Neural cell (in vitro differentiated cells): ENCODE measurements at regions not wholly inside any gene's neighbourhood (a gene's known extent, or its start where the extent isn't known, plus 50 kb on each side); places are given as distances from the start of the nearest gene placed in this dataset.

Experiments
- H2AFZ ChIP-seq: fragments of 200-600, 300-800 bp; sonication (generic), shearing (Covaris generic); 2 replicates; pipeline ENCODE4 v1.6.0; 2014; ENCODE audit warnings: low read depth, mild to moderate bottlenecking, antibody characterized with exemption, low read length, moderate library complexity
- H3F3A ChIP-seq: fragments of 200-600 bp; shearing (Covaris generic); 2 replicates; pipeline ENCODE4 v1.6.1; 2016; ENCODE audit warnings: mild to moderate bottlenecking, moderate library complexity, mixed read lengths, antibody characterized with exemption, low read length; ENCODE audit not compliant: insufficient read depth, poor library complexity, severe bottlenecking
- H3K27ac ChIP-seq: fragments of 200-600, 300-800 bp; sonication (generic), shearing (Covaris generic); 2 replicates; pipeline ENCODE4 v1.5.1; 2014; ENCODE audit warnings: mild to moderate bottlenecking, low read length, moderate library complexity
- H3K27me3 ChIP-seq: fragments of 300-800, 200-600 bp; sonication (generic), shearing (Covaris generic); 2 replicates; pipeline ENCODE4 v1.6.0; 2014; ENCODE audit warnings: mild to moderate bottlenecking, low read depth, low read length, moderate library complexity; ENCODE audit not compliant: insufficient read depth
- H3K36me3 ChIP-seq: fragments of 300-800, 200-600 bp; sonication (generic), shearing (Covaris generic); 2 replicates; pipeline ENCODE4 v1.5.1; 2014; ENCODE audit warnings: mild to moderate bottlenecking, antibody characterized with exemption, low read length, moderate library complexity; ENCODE audit not compliant: insufficient read depth
- H3K4me2 ChIP-seq: fragments of 300-800, 200-600 bp; sonication (generic), shearing (Covaris generic); 2 replicates; pipeline ENCODE4 v1.6.0; 2014; ENCODE audit warnings: mild to moderate bottlenecking, low read length
- H3K4me3 ChIP-seq: fragments of 300-800, 200-600 bp; sonication (generic), shearing (Covaris generic); 2 replicates; pipeline ENCODE4 v1.5.1; 2014; ENCODE audit warnings: mild to moderate bottlenecking, low read length, moderate library complexity
- H3K79me2 ChIP-seq: fragments of 200-600 bp; shearing (Covaris generic); replicated peaks from 2 replicates; pipeline ENCODE4 v1.6.0; 2014; ENCODE audit warnings: mild to moderate bottlenecking, low read length, moderate library complexity; ENCODE audit not compliant: insufficient read depth
- H3K9ac ChIP-seq: fragments of 300-800, 200-600 bp; sonication (generic), shearing (Covaris generic); 2 replicates; pipeline ENCODE4 v1.6.1; 2016; ENCODE audit warnings: mild to moderate bottlenecking, low read length, mixed read lengths
- H3K9me2 ChIP-seq: fragments of 200-600 bp; shearing (Covaris generic); 2 replicates; pipeline ENCODE4 v1.6.1; 2016; ENCODE audit warnings: mild to moderate bottlenecking, low read length, mixed read lengths; ENCODE audit not compliant: insufficient read depth
- H3K9me3 ChIP-seq: fragments of 200-600, 300-800 bp; sonication (generic), shearing (Covaris generic); 2 replicates; pipeline ENCODE4 v1.6.1; 2016; ENCODE audit warnings: mild to moderate bottlenecking, mixed run types, low read length, moderate library complexity, mixed read lengths
- H4K20me1 ChIP-seq: fragments of 200-600 bp; shearing (Covaris generic); 2 replicates; pipeline ENCODE4 v1.6.1; 2016; ENCODE audit warnings: mild to moderate bottlenecking, mixed run types; ENCODE audit not compliant: insufficient read depth
- EP300 ChIP-seq: fragments of 450-650 bp; conservative IDR thresholded peaks from 2 replicates; pipeline ENCODE4 v1.6.1; 2014; ENCODE audit warnings: antibody characterized with exemption, mild to moderate bottlenecking, moderate library complexity; ENCODE audit not compliant: poor library complexity, severe bottlenecking
- EZH2 ChIP-seq: fragments of 200-600, 300-800 bp; shearing (Covaris generic), sonication (generic); IDR thresholded peaks from 2 replicates; pipeline ENCODE4 v1.6.1; 2014; ENCODE audit warnings: antibody characterized with exemption, low read length, borderline replicate concordance, mild to moderate bottlenecking; ENCODE audit not compliant: insufficient read depth, poor library complexity, severe bottlenecking
- MXI1 ChIP-seq: fragments of 450-650 bp; conservative IDR thresholded peaks from 2 replicates; pipeline ENCODE4 v1.6.1; 2014; ENCODE audit warnings: antibody characterized with exemption, mild to moderate bottlenecking; ENCODE audit not compliant: poor library complexity, severe bottlenecking
- POLR2AphosphoS5 ChIP-seq: IDR thresholded peaks from 2 replicates; pipeline ENCODE4 v1.6.1; 2012
- RAD21 ChIP-seq: fragments of 450-650 bp; conservative IDR thresholded peaks from 2 replicates; pipeline ENCODE4 v1.6.1; 2014; ENCODE audit warnings: antibody characterized with exemption, mild to moderate bottlenecking, moderate library complexity
- SMC3 ChIP-seq: fragments of 450-650 bp; conservative IDR thresholded peaks from 2 replicates; pipeline ENCODE4 v1.6.1; 2014; ENCODE audit warnings: antibody characterized with exemption, mild to moderate bottlenecking, moderate library complexity; ENCODE audit not compliant: poor library complexity
- TAF1 ChIP-seq: IDR thresholded peaks from 2 replicates; pipeline ENCODE4 v1.6.1; 2012; ENCODE audit warnings: low read depth
- TF ChIP-seq, protein P1 (sequence below): fragments of 450-650 bp; IDR thresholded peaks from 2 replicates; pipeline ENCODE4 v1.5.1; 2014; ENCODE audit warnings: antibody characterized with exemption, mild to moderate bottlenecking, moderate library complexity; ENCODE audit not compliant: poor library complexity, severe bottlenecking
- TF ChIP-seq, protein P2 (sequence below): IDR thresholded peaks from 2 replicates; pipeline ENCODE4 v1.6.1; 2012; ENCODE audit warnings: borderline replicate concordance

DNA sequence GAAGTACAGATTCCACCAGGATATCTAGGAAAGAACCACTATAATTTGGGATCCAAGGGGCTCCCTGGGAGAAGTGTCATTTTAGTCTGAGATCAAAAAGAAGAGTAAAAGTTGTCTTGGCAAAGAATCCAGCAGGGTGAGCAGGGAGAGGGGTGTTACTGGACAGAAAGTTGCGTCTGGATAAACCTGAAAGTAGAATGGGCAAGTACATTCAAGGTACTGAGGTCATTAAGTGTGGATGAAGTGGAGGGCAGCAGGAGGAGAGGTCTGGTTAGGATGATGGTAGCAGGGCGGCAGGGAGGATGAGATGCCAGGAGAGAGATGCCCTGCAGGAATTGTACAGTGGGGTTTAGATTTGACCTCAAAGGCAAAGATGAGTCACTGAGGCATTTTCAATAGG is 253.3 kb downstream of the KLF13 start:
- H3K9ac ChIP-seq, result no peak overlapping the region
- no peaks in the 10 kb centered on the region for H3K27me3 ChIP-seq
- H3K36me3 ChIP-seq, result no peaks in the 10 kb centered on the region
- no peaks in the 10 kb centered on the region for H4K20me1 ChIP-seq
- no peaks in the 10 kb centered on the region for H3F3A ChIP-seq
- no peak overlapping the region for H2AFZ ChIP-seq
- H3K27ac ChIP-seq, result no peak overlapping the region
- no peaks in the 10 kb centered on the region for H3K79me2 ChIP-seq
- no peak overlapping the region for H3K4me2 ChIP-seq
- no peak overlapping the region for H3K4me3 ChIP-seq
- H3K9me2 ChIP-seq, result no peaks in the 10 kb centered on the region
- TF ChIP-seq POLR2AphosphoS5 (no peak), TAF1 (no peak), MXI1 (no peak), EP300 (no peak), SMC3 (no peak), EZH2 (no peak), RAD21 (no peak)
- TF ChIP-seq, protein P1, sequence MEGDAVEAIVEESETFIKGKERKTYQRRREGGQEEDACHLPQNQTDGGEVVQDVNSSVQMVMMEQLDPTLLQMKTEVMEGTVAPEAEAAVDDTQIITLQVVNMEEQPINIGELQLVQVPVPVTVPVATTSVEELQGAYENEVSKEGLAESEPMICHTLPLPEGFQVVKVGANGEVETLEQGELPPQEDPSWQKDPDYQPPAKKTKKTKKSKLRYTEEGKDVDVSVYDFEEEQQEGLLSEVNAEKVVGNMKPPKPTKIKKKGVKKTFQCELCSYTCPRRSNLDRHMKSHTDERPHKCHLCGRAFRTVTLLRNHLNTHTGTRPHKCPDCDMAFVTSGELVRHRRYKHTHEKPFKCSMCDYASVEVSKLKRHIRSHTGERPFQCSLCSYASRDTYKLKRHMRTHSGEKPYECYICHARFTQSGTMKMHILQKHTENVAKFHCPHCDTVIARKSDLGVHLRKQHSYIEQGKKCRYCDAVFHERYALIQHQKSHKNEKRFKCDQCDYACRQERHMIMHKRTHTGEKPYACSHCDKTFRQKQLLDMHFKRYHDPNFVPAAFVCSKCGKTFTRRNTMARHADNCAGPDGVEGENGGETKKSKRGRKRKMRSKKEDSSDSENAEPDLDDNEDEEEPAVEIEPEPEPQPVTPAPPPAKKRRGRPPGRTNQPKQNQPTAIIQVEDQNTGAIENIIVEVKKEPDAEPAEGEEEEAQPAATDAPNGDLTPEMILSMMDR, result no peak
- TF ChIP-seq, protein P2, sequence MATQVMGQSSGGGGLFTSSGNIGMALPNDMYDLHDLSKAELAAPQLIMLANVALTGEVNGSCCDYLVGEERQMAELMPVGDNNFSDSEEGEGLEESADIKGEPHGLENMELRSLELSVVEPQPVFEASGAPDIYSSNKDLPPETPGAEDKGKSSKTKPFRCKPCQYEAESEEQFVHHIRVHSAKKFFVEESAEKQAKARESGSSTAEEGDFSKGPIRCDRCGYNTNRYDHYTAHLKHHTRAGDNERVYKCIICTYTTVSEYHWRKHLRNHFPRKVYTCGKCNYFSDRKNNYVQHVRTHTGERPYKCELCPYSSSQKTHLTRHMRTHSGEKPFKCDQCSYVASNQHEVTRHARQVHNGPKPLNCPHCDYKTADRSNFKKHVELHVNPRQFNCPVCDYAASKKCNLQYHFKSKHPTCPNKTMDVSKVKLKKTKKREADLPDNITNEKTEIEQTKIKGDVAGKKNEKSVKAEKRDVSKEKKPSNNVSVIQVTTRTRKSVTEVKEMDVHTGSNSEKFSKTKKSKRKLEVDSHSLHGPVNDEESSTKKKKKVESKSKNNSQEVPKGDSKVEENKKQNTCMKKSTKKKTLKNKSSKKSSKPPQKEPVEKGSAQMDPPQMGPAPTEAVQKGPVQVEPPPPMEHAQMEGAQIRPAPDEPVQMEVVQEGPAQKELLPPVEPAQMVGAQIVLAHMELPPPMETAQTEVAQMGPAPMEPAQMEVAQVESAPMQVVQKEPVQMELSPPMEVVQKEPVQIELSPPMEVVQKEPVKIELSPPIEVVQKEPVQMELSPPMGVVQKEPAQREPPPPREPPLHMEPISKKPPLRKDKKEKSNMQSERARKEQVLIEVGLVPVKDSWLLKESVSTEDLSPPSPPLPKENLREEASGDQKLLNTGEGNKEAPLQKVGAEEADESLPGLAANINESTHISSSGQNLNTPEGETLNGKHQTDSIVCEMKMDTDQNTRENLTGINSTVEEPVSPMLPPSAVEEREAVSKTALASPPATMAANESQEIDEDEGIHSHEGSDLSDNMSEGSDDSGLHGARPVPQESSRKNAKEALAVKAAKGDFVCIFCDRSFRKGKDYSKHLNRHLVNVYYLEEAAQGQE, result no peak
- H3K9me3 ChIP-seq, result no peaks in the 10 kb centered on the region

DNA sequence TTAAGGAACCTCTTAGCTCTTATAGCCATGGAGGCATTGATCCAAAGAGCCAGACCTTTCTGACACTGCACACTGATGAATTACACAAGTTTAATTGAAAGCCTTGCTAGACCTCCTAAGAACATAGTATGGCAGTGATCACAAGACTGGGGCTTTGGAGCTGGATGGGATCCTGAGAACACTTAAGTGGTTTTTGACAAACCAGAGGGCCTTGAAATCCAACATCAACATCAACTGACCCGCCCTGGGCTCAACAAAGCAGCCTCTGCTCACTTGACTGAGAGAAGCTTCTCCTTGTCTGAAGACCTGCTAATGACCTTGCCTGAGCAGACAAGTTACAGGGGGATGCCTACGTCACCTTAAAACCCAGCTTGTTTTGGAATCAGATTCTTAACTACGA is 257.6 kb downstream of the KLF13 start:
- Histone ChIP-seq H3K27ac (no peak overlapping the region), H3K9me3 (no peaks in the 10 kb centered on the region)
- TF ChIP-seq EZH2 (no peak), MXI1 (no peak), POLR2AphosphoS5 (no peak), RAD21 (no peak), SMC3 (no peak), EP300 (no peak), TAF1 (no peak)
- TF ChIP-seq, protein P1, result no peak
- TF ChIP-seq, protein P2, result no peak

More for the DNA sequence above, 257.6 kb downstream of the KLF13 start:
- no peak overlapping the region for H3K4me3 ChIP-seq
- no peaks in the 10 kb centered on the region for H3K27me3 ChIP-seq
- no peak overlapping the region for H3K9ac ChIP-seq
- no peaks in the 10 kb centered on the region for H3K79me2 ChIP-seq
- H4K20me1 ChIP-seq, result no peaks in the 10 kb centered on the region
- no peaks in the 10 kb centered on the region for H3K36me3 ChIP-seq
- H3K9me2 ChIP-seq, result no peaks in the 10 kb centered on the region
- no peak overlapping the region for H3K4me2 ChIP-seq
- H2AFZ ChIP-seq, result no peak overlapping the region
- no peaks in the 10 kb centered on the region for H3F3A ChIP-seq
